NCI-H146 treated with DMSO at 0.1 percent for 48 hours (cell line): ENCODE measurements at regions not wholly inside any gene's neighbourhood (a gene's known extent, or its start where the extent isn't known, plus 50 kb on each side); places are given as distances from the start of the nearest gene placed in this dataset.
"Not testable (repeated sequence)": the region's sequence is repeated elsewhere in the genome, so short reads cannot be mapped to it uniquely, and the experiment has no call there.

ENCODE experiments used
- DNase-seq: peaks from one replicate; lab custom pipeline; 2025; ENCODE audit not compliant: unreplicated experiment; lab: John Stamatoyannopoulos, UW

- DNase-seq: no peak
These were observed 111.4 kb upstream of the GRK3 start for GRCh38 chr22:25453058-25453457.

- no peak for DNase-seq
These were observed 110.9 kb upstream of the GRK3 start for GRCh38 chr22:25453557-25453956.

GRCh38 chr22:25456300-25457043, 108.0 kb upstream of the GRK3 start:
- not testable (repeated sequence) for DNase-seq

GRCh38 chr22:25458631-25459030, 105.8 kb upstream of the GRK3 start:
- DNase-seq: not testable (repeated sequence)

- not testable (repeated sequence) for DNase-seq
These were observed 103.8 kb upstream of the GRK3 start for GRCh38 chr22:25460682-25461081.

GRCh38 chr22:25461301-25461700, 103.2 kb upstream of the GRK3 start:
- no peak for DNase-seq

- not testable (repeated sequence) for DNase-seq
These were observed 101.8 kb upstream of the GRK3 start for GRCh38 chr22:25462474-25463346.

- not testable (repeated sequence) for DNase-seq
These were observed 101.2 kb upstream of the GRK3 start for GRCh38 chr22:25463347-25463628.

- not testable (repeated sequence) for DNase-seq
These were observed 100.1 kb upstream of the GRK3 start for GRCh38 chr22:25464326-25464725.

GRCh38 chr22:25465949-25466348, 98.5 kb upstream of the GRK3 start:
- DNase-seq: no peak

- DNase-seq: no peak
These were observed 92.1 kb upstream of the GRK3 start for GRCh38 chr22:25472382-25472781.

GRCh38 chr22:25475257-25476022, 89.0 kb upstream of the GRK3 start:
- DNase-seq: peak; percentile 48

- no peak for DNase-seq
These were observed 87.1 kb upstream of the GRK3 start for GRCh38 chr22:25477358-25477757.

GRCh38 chr22:25478111-25478510, 86.4 kb upstream of the GRK3 start:
- no peak for DNase-seq

- DNase-seq: no peak
These were observed 85.9 kb upstream of the GRK3 start for GRCh38 chr22:25478528-25478927.

GRCh38 chr22:25480868-25481267, 83.6 kb upstream of the GRK3 start:
- not testable (repeated sequence) for DNase-seq

- no peak for DNase-seq
These were observed 82.2 kb upstream of the GRK3 start for GRCh38 chr22:25482091-25482760.

- no peak for DNase-seq
These were observed 81.4 kb upstream of the GRK3 start for GRCh38 chr22:25482868-25483639.

GRCh38 chr22:25483931-25484330, 80.5 kb upstream of the GRK3 start:
- DNase-seq: no peak
